Calu3 (cell line): ENCODE measurements at regions not wholly inside any gene's neighbourhood (a gene's known extent, or its start where the extent isn't known, plus 50 kb on each side); places are given as distances from the start of the nearest gene placed in this dataset.

Source experiments
- BruUV-seq: library from RNA; stranded (reverse); fragments of 400-500 nt; replicated peaks from 2 replicates; lab custom pipeline; 2021; lab: Mats Ljungman, UMichigan
- CTCF ChIA-PET: fragments of 300-600 bp; sonication (Branson Sonifier 250); formaldehyde crosslinking; loops from one replicate; lab custom pipeline; 2022; ENCODE audit warnings: antibody characterized with exemption; lab: Charles Lee
- DNase-seq: peaks from one replicate; pipeline ENCODE4 v3.0.0; 2022
- H3K27ac Mint-ChIP-seq: one replicate; pipeline ENCODE4 v1.8.0; 2022; ENCODE audit warnings: mixed read lengths; ENCODE audit not compliant: unreplicated experiment
- H3K27me3 Mint-ChIP-seq: one replicate; pipeline ENCODE4 v1.8.0; 2022; ENCODE audit warnings: mixed read lengths; ENCODE audit not compliant: unreplicated experiment
- H3K36me3 Mint-ChIP-seq: one replicate; pipeline ENCODE4 v1.8.0; 2022; ENCODE audit warnings: mild to moderate bottlenecking, moderate library complexity, mixed read lengths; ENCODE audit not compliant: insufficient read depth, unreplicated experiment
- H3K4me1 Mint-ChIP-seq: one replicate; pipeline ENCODE4 v1.8.0; 2022; ENCODE audit warnings: mild to moderate bottlenecking, low read depth, mixed read lengths; ENCODE audit not compliant: unreplicated experiment
- H3K4me3 Mint-ChIP-seq: one replicate; pipeline ENCODE4 v1.8.0; 2022; ENCODE audit warnings: mild to moderate bottlenecking, low read depth, moderate library complexity, mixed read lengths; ENCODE audit not compliant: unreplicated experiment
- H3K9me3 Mint-ChIP-seq: one replicate; pipeline ENCODE4 v1.8.0; 2022; ENCODE audit warnings: low read depth, mixed read lengths; ENCODE audit not compliant: unreplicated experiment
- intact Hi-C: fragments of 100-400 bp; cut with micrococcal nuclease; formaldehyde crosslinking; loops from one replicate; pipeline ENCODE4 v1.10.0; 2022; ENCODE audit not compliant: unreplicated experiment
- TF ChIP-seq, protein P1 (sequence below): fragments of 200-600 bp; IDR thresholded peaks from one replicate; pipeline ENCODE4 v1.8.0; 2022; ENCODE audit warnings: antibody characterized with exemption; ENCODE audit not compliant: unreplicated experiment

- intact Hi-C loops = no loop called here
These were observed 433.6 kb upstream of the ADAMTSL1 start for GRCh38 chr9:18040327-18040726.

GRCh38 chr9:18043978-18044377, 430.0 kb upstream of the ADAMTSL1 start:
- Mint-ChIP-seq H3K27me3 (no peaks in the 10 kb centered on the region), H3K9me3 (no peaks in the 10 kb centered on the region), H3K27ac (no peak overlapping the region), H3K36me3 (no peaks in the 10 kb centered on the region), H3K4me3 (no peak overlapping the region), H3K4me1 (no peaks in the 10 kb centered on the region)
- intact Hi-C loops = no loop called here
- CTCF ChIA-PET = no interaction called here
- TF ChIP-seq, protein P1, sequence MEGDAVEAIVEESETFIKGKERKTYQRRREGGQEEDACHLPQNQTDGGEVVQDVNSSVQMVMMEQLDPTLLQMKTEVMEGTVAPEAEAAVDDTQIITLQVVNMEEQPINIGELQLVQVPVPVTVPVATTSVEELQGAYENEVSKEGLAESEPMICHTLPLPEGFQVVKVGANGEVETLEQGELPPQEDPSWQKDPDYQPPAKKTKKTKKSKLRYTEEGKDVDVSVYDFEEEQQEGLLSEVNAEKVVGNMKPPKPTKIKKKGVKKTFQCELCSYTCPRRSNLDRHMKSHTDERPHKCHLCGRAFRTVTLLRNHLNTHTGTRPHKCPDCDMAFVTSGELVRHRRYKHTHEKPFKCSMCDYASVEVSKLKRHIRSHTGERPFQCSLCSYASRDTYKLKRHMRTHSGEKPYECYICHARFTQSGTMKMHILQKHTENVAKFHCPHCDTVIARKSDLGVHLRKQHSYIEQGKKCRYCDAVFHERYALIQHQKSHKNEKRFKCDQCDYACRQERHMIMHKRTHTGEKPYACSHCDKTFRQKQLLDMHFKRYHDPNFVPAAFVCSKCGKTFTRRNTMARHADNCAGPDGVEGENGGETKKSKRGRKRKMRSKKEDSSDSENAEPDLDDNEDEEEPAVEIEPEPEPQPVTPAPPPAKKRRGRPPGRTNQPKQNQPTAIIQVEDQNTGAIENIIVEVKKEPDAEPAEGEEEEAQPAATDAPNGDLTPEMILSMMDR = no peak
- no peak for DNase-seq
- no TSS peak for BruUV-seq

More at GRCh38 chr9:18040327-18040726, 433.6 kb upstream of the ADAMTSL1 start:
- no TSS peak for BruUV-seq
- H3K9me3 Mint-ChIP-seq = no peaks in the 10 kb centered on the region
- H3K27ac Mint-ChIP-seq = no peak overlapping the region
- no peaks in the 10 kb centered on the region for H3K4me1 Mint-ChIP-seq
- CTCF ChIA-PET = no interaction called here
- H3K27me3 Mint-ChIP-seq = no peaks in the 10 kb centered on the region
- TF ChIP-seq, protein P1 = no peak
- no peak overlapping the region for H3K4me3 Mint-ChIP-seq
- no peak for DNase-seq
- no peaks in the 10 kb centered on the region for H3K36me3 Mint-ChIP-seq

GRCh38 chr9:18045326-18045725, 428.6 kb upstream of the ADAMTSL1 start:
- H3K27ac Mint-ChIP-seq = no peak overlapping the region
- H3K9me3 Mint-ChIP-seq = no peaks in the 10 kb centered on the region
- CTCF ChIA-PET = no interaction called here
- H3K4me1 Mint-ChIP-seq = no peaks in the 10 kb centered on the region
- no peaks in the 10 kb centered on the region for H3K36me3 Mint-ChIP-seq
- H3K27me3 Mint-ChIP-seq = no peaks in the 10 kb centered on the region
- intact Hi-C loops = no loop called here
- no peak overlapping the region for H3K4me3 Mint-ChIP-seq
- no peak for DNase-seq
- BruUV-seq = no TSS peak
- TF ChIP-seq, protein P1 = no peak

- BruUV-seq = no TSS peak
- CTCF ChIA-PET = no interaction called here
- DNase-seq = no peak
- Mint-ChIP-seq H3K9me3 (no peaks in the 10 kb centered on the region), H3K4me1 (no peaks in the 10 kb centered on the region), H3K36me3 (no peaks in the 10 kb centered on the region), H3K27ac (no peak overlapping the region), H3K27me3 (no peaks in the 10 kb centered on the region), H3K4me3 (no peak overlapping the region)
- TF ChIP-seq, protein P1 = no peak
- intact Hi-C loops = no loop called here
These were observed 427.9 kb upstream of the ADAMTSL1 start for GRCh38 chr9:18046068-18046467.
